HG03066 (cell line): ENCODE measurements at regions not wholly inside any gene's neighbourhood (a gene's known extent, or its start where the extent isn't known, plus 50 kb on each side); places are given as distances from the start of the nearest gene placed in this dataset.

Source experiments
- ATAC-seq: cut with Tn5 transposase; IDR thresholded peaks from one replicate; pipeline ENCODE4 v1.9.1; 2021; ENCODE audit warnings: low read depth; ENCODE audit not compliant: unreplicated experiment

GRCh38 chr5:133882846-133883245, 85.6 kb downstream of the C5orf15 start:
- ATAC-seq: no peak

GRCh38 chr5:133882389-133882695, 86.1 kb downstream of the C5orf15 start:
- no peak for ATAC-seq

GRCh38 chr5:133881576-133882388, 86.6 kb downstream of the C5orf15 start:
- no peak for ATAC-seq

- no peak for ATAC-seq
Measured at GRCh38 chr5:133878236-133878555, 90.2 kb downstream of the C5orf15 start.

GRCh38 chr5:133877351-133878235, 90.8 kb downstream of the C5orf15 start:
- ATAC-seq: no peak

GRCh38 chr5:133876266-133876665, 92.2 kb downstream of the C5orf15 start:
- no peak for ATAC-seq

GRCh38 chr5:133875179-133875578, 93.2 kb downstream of the C5orf15 start:
- no peak for ATAC-seq

GRCh38 chr5:133873449-133873848, 95.0 kb downstream of the C5orf15 start:
- no peak for ATAC-seq

- ATAC-seq: no peak
Measured at GRCh38 chr5:133870661-133871060, 97.8 kb downstream of the C5orf15 start.

- no peak for ATAC-seq
Measured at GRCh38 chr5:133869519-133870335, 98.7 kb downstream of the C5orf15 start.

GRCh38 chr5:133868946-133869518, 99.4 kb downstream of the C5orf15 start:
- ATAC-seq: no peak

- ATAC-seq: no peak
Measured at GRCh38 chr5:133867851-133868545, 100.4 kb downstream of the C5orf15 start.

- ATAC-seq: no peak
Measured at GRCh38 chr5:133867341-133867740, 101.1 kb downstream of the C5orf15 start.

- no peak for ATAC-seq
Measured at GRCh38 chr5:133866903-133867245, 101.6 kb downstream of the C5orf15 start.

GRCh38 chr5:133866160-133866902, 102.1 kb downstream of the C5orf15 start:
- no peak for ATAC-seq

- no peak for ATAC-seq
Measured at GRCh38 chr5:133865113-133865512, 103.3 kb downstream of the C5orf15 start.

GRCh38 chr5:133864711-133865110, 103.7 kb downstream of the C5orf15 start:
- ATAC-seq: no peak

- ATAC-seq: no peak
Measured at GRCh38 chr5:133863857-133864585, 104.4 kb downstream of the C5orf15 start.

GRCh38 chr5:133861161-133861737, 107.2 kb downstream of the C5orf15 start:
- ATAC-seq: no peak
